HG03354 (cell line): ENCODE measurements at regions not wholly inside any gene's neighbourhood (a gene's known extent, or its start where the extent isn't known, plus 50 kb on each side); places are given as distances from the start of the nearest gene placed in this dataset.

ENCODE experiments used
- ATAC-seq: cut with Tn5 transposase; IDR thresholded peaks from one replicate; pipeline ENCODE4 v1.9.1; 2021; ENCODE audit warnings: mild to moderate bottlenecking; ENCODE audit not compliant: unreplicated experiment, poor library complexity, severe bottlenecking

DNA sequence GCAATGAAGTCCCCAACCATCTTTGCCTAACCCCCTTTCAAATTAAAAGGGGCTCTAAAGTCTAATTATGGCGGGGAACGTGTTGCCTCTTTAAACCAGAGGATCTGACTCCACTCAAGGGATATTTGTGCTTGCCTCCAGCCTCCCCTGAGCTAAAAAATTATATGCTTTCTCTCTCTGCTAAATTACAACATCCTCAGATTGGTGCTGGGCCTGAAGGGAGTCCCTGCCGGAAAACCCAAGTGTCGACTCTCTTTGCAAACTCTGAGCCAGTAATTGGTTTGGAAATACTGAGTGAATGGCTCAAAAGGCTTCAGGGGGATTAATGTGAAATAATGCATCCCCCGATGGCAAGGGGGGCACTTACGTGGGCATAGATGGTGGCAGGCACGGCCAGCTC lies 208.5 kb upstream of the TNRC6C start:
- ATAC-seq, result no peak

DNA sequence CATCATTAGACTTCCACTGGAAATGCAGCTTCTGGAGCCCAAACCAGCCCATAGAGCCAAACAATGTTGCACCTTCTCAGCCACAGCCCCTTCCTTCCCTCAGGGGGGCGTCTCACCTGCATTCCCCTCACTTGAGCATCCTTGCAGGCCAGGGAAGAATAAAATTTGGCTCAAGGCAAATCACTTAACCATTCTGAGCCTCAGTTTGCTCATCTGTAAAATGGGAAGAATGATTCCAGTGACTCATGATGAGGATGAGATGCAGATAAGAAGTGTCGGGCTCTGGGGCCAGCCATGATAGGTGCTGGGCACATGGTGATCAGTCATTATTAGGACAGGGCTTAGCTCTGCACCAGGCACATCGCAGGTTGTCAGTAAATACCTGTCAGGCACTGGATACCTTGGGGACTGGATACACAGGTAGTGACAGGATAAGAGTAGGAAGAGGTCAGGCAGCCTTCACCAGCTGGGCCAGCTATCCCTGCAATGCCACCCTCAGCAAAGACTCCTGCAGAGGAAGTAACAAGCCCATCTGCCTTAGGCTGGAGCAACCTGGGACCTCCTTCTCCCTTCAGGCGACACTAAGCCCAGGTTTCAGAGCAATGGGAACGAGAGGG lies 208.0 kb upstream of the TNRC6C start:
- no peak for ATAC-seq

DNA sequence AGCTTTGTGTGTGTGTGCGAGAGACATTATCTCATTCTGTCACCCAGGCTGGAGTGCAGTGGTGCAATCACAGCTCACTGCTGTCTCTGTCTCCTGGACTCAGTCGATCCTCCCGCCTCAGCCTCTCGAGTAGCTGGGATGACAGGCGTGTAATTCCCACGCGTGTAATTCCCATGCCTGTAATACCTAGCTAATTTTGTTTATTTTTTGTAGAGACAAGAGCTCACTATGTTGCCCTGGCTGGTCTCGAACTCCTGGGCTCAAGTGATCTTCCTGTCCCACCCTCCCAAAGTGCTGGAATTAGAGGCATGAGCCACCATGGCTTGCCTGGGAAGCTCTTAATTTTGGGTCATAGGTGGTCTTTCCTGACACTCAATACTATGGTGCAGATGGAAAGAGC lies 205.3 kb upstream of the TNRC6C start:
- ATAC-seq, result no peak

DNA sequence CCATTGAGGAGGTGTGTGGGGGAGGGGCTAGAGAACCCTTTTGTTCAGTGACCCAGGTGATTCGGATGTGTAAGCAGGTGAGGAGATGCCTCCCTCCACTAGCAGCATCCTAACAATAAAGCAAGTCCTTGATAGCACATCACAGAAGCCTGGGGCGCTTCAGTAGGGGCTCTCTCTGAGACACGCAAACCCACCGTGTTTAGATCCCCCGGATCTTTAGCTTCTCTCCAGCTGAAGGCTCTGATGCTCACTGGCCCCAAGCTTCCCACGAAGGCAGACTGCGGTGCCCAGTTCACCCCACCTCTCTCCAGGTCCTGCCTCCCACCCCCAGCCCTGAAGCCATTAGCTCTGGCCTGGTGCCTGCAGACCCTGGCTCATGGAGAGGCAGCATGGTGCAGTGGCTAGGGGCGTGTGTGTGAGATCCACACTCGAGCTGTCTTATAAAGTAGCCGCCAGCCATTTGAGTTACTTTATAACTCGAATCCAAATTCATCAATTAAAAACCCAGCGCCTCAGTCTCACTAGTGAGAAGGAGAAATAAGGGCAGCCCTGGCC lies 204.7 kb upstream of the TNRC6C start:
- ATAC-seq, result no peak

DNA sequence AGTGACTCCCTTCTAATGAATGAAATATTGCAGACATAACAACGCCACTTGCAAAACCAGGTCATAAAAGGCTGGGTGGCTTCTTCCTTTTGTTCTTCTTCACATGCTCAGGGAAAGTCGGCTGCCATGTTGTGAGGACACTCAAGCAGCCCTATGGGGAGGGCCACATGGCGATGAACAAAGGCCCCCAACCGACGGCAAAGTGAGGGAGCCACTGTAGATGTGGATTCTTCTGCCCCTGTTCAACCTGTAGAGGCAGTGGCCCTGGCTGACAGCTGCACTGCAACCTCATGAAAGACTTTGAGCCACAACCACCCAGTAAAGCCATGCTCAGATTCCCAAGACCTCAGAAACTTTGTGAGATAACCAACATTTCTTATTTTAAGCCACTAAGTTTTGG lies 203.5 kb upstream of the TNRC6C start:
- ATAC-seq, result no peak

DNA sequence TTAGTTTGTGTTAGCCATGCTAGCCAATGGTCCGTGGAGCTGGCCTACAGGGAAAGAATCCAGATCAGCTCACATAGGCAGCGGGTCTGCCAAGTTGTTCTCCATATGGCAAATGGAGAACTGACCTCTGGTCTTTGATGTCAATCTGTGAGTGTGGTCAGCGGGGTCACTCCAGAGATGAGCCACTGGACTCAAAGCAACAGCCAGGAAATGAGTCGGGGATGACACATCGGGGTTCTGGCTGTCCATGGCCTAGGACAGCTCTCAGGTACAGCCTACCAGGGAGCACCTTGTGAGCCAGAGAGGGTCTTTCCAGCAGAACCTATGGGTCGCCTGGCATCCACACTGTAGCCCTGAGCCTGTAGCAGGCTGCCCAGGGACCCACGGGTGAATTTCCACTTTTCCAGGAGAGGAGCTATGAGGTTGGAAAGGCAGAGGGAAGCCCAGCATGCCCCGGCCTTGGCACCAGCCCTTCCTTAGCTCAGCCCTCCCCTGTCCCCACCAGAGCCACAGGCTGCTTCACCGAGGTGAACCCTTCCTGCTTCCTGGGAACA lies 203.0 kb upstream of the TNRC6C start:
- ATAC-seq, result no peak

DNA sequence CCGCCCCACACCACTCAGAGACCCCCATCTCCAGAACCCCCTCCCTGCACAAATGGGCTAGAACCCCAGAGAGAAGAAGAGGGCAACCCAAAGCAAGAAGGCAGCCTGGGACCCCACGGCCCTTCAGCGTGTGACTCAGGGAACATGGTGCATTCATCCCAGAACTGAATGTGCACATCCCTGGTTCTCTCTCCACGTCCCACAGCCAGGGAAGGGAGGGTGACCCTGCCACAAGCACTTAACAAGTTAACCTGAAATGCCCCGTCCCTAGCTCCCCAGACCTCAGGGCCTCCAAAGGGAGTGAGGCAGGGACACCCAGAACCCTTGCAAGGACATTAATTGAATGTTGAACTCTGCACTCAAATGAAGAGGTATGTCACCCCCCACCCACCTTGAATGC lies 202.5 kb upstream of the TNRC6C start:
- no peak for ATAC-seq

DNA sequence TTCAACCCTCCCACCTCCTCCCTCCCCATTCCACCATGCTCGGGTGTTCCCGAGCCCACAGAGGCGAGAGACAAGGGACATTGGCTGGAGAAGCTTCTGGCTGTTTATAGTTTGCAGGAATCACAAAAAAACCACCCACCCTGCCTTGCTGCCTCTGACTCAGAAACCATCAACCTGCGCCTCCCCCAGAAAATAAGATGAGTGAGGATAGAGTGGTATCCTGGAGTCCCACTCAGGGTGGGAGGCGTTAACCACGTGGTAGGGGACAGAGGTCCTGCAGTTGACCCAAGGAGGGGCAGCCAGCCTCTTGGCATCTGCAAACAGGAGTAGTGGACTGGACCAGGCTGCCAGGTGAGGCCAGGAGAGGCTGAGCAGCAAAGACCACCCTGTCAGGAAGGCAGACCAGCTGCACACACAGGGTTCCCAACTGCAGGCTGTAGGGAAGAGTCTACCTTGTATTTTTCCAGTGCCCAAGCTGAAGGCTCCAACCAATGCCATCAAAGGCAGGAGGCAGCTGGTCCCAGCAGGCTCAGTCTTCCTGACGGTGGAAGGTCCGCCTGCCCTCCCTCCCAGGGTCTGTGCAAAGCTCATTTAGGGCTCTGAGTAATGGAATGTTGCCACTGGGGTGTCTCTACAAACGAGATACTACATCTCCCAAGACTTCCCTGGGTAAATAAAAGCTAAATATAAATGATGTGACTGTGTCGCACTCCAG lies 201.5 kb upstream of the TNRC6C start:
- ATAC-seq, result no peak

DNA sequence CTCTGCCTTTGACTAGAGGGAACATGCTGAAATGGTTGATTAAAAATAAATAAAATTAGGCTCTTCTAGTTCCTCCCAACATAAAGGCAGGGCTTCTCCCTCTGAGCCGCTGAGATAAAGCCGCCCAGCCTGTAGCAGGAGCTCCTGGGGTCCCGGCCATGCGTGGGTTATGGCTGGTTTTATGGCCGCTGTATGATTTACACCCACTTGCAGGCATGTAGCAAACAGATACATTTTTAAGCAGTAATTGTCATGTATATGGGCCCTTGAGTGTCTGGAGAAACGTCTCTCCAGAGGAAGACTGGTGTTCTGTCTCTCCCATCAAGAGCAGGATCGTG lies 201.0 kb upstream of the TNRC6C start:
- ATAC-seq, result no peak

DNA sequence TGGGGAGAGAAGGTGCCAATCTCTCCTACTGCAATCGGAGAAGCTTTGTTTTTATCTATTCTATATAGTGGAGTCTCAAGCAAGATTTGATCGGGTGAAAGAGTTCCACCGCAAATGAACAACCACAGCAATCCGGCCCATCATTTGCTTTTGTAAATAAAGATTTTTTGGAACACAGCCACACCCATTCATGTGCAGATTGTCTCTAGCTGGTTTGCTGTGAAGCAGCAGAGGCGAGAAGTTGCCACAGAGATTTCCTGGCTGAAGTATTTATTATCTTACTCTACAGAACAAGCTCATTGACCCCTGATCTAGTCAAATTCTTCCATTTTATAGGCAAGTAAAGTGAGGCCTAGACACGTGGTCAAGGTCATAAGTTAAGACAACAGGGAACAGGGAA lies 195.5 kb upstream of the TNRC6C start:
- no peak for ATAC-seq

DNA sequence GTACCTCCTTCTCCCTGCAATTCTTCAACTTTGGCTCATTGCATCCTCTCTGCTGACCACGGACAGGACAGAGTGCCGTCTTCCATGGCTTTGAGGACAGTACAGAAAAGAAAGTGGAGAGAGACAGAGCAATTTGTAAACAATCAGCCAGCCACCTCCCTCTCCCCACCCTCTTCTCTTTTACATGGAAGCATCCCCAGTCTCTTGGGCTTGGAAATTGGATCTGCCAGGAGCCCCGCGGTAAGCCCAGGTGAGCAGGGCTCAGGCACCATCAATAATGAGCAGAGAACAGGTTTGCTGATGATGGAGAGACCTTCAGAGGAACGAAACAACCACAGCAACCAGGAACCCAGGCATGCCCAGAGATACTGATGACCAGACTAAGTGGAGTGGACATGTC lies 194.9 kb upstream of the TNRC6C start:
- no peak for ATAC-seq

DNA sequence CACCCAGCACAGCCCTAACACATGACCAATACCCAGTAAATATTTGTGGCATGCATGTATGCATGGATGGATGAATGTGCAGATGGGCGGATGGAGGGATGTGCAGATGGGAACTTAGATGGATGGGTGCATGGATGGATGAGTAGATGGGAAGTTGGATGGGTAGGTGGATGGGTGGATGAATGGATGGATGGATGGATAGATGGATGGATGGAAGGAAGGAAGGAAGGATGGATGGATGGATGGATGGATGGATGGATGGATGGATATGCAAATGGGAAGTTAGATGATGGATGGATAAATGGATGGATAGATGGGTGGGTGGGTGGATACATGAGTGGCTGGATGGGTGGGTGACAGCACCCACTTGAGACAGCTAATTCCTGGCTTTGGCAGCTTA lies 193.2 kb upstream of the TNRC6C start:
- no peak for ATAC-seq

DNA sequence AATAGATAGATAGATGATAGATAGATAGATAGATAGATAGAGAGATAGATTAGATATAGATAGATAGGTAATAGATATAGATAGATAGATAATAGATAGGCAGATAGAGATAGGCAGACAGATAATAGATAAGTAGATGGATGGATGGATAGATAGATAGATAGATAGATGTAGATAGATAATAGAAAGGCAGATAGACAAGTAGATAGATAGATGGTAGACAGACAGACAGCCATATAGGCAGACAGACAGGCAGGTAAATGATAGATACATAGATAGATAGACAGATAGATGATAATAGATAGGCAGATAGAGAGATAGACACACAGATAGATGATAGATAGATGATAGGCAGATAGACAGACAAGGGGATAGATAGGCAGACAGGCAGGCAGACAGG lies 191.4 kb upstream of the TNRC6C start:
- ATAC-seq, result no peak

DNA sequence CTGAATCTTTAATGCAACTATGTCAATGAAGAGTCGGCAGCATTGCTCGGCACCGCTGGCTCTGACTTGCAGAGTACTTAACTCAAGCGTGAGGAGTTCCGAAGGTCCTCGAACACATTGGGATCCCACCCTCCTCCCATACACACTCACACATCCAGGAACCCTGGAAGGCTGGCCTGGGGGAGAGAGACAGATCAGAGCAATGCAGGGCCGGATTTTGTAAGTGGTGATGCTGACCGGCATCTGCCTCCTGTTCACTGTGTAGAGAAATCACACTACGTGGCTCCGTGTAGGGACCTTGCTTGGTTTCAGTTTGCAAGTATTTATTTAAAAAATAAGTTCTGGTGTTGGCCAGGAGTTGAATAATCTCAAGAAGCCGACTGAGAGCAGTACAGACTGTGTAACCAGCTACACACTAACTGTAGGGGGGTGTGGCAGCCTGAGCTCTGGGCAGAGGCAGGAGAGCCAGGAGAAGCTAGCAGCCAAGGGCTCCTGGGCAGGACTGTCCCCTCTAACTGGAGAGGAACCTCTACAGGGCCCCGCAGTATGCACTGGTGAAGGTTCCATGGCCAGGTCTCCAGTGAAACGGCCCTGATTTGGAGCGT lies 190.2 kb upstream of the TNRC6C start:
- no peak for ATAC-seq

DNA sequence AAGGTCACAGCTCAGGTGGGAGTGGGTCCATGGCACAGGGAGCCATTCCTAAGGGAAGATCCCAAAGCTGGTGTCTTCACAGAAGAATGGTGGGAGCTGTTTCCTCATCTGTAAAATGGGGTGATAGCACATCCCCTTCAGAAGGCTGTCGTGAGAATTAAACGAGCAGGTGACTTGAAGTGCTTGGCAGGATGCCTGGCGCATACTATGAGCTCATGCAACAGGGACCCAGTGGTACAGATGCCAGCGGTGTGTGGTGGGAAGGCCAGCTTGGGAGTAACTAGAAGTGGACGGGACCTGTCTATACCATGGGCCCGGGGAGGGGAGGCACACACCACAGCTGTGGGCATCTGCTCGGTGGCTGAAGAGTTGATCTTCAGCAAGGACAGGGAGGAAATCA lies 189.3 kb upstream of the TNRC6C start:
- ATAC-seq, result no peak

DNA sequence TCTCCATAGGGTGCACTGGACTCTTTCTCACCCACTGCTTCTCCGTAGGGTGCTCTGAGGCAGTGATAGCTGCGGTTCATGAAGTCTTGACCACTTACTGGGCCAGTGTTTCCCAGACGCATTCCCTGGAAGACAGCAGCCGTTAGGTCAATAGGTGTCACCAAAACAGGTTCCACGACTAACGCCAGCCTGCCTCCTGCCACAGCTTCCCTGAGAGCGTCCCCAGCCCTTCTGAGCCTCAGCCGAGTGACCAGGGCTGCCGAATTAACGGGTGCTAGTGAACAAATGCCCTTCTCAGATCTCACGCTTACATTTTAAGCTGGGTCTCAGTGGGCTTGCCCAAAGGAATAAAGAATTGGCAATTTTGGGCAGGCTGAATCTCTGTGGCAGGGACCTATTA lies 188.7 kb upstream of the TNRC6C start:
- no peak for ATAC-seq

DNA sequence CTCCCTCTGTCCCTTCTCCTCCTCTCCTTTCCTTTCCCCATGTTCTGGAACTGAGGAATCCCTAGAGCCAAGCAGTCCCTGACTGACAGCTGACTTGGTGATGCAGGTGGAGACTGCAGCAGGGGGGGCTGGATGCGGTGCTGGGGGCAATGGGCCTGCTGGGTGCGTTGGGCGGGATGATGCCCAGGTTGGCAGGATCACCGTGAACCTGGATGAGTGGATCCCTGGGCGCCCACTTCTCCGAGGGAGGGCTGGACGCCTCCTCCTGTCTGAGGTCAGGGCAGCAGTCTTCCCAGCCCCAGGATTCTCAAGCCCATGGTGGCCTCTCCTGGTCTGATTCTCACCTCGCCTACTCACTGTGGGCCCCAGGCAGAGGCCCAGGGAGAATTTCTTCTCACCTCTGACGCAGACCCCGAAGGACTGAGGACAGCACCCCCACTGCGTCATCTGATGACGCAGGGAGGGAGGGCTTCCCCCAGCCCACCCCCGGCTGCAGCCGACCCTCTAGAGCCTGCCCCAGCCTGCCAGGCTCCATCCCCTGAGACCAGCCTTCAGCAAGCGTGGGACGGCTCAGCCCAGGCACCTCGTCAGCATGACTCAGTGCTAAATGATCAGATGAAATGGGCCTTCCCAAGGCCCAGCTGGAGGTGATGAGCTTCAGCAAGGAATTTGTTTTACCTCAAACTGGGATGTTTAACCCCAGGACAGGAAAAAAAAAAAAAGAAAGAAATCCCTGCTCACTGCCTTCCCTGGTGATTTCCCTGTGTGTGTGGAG lies 188.0 kb upstream of the TNRC6C start:
- no peak for ATAC-seq

DNA sequence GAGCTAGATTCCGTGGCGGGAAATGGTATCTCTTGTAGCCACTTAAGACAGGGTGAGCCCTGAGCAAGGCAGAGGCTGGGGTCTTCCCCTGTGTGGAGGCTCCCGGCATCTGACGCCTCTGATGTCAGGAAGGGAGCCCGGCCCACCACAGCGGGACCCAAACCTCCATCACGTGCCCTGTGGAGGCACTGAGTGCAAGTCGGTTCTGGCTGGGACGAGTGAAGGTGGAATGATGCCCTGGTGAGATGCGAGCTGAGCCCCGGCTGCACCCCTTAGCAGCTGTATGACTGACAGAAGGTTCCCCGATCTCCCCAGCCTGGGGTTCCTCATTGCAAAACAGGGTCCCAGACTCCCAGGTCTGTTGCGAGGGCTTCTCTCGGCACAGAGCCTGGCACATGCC lies 187.4 kb upstream of the TNRC6C start:
- ATAC-seq, result no peak

DNA sequence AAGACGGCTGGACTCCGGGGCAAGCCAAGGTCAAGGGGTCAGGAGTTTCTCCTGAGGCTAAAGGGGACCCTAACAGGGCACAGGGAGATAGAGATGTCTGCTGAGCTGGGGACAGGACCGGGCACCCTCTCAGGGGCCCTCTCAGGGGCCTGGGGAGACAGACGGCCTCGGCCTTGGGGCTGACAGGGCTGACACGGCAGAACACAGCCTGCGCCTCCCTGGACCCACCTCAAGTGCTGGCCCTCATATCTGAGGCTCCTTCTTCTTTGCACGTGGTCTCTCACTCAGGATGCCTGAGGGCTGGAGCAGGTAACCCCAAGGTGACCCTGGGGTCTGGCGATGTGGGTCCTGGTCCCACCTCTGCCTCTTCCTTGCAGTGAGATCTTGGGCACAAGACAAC lies 186.9 kb upstream of the TNRC6C start:
- no peak for ATAC-seq

DNA sequence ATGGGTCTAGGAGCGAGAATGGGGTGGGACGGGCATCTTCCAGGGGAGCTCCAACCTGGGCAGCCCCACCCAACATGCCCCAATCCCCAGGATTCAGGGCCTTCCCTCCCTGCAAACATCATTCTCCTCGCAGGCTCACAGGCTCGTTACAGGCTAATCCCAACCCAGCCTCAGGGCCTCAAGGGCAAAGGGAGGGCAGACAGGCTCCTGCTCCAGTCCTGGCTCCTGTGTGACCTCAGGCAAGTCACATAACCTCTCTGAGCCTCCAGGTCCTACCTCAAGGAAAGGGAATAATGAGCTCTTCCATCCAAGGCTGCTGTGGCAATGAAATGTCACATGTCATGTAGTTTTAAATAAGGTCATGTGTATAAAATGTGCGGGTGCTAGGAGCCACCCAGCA lies 186.5 kb upstream of the TNRC6C start:
- ATAC-seq, result no peak
